NOMO-1 (cell line): ENCODE measurements at regions not wholly inside any gene's neighbourhood (a gene's known extent, or its start where the extent isn't known, plus 50 kb on each side); places are given as distances from the start of the nearest gene placed in this dataset.

Experiments used
- DNase-seq, 2 experiments: peaks; one replicate each; lab custom pipeline; 2025; ENCODE audit not compliant: unreplicated experiment in 2 of 2; lab: John Stamatoyannopoulos, UW

- no peak for DNase-seq
Measured at GRCh38 chr2:157036726-157037125, 220.8 kb upstream of the GALNT5 start.

DNA sequence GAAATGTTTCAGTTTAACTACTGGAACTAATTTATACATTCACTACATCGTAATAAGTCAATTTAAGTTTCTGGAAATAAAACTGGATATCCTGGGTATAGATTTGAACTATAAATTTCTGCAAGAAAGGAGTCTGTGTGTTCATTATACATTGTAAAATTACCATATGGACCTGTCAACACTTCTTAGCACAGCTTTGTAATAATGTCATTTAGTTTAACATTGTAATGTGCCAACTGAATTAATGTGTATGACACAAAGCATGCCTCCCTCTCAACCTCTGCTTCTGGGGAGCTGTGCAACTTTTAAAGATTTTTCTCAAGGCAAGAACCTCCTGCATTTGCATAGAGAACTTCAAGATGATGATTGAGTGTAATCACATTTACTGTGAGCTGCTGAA lies 213.7 kb upstream of the GALNT5 start:
- no peak for DNase-seq

- DNase-seq = peak; percentile 57 to 84
Measured at GRCh38 chr2:157046396-157046795, 211.1 kb upstream of the GALNT5 start.

DNA sequence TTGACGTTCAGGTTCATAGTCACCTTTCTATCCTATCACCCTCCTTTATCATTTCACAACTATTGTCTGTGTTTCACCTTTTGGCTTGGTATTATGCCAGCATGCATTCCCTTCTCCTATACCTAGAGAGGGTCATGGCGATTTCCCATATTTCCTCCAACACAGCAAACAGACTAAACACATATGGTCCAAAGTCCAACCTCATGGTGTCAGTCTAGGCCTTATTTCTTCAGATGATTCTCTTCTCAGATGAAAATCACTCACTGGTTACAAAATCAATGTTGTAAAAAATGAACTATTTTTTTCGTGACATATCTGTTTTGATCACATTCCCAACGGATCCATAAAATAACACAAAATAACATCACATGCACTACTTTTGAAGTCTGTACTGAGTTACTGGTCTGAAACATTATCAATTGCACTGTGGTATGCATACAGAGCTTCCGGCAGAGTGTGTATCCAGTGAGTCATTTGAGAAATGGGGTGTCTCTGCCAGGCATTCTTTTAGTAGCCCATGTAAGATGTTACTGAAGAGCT lies 204.8 kb upstream of the GALNT5 start:
- no peak for DNase-seq

- DNase-seq = no peak
Measured at GRCh38 chr2:157053876-157054275, 203.6 kb upstream of the GALNT5 start.

DNA sequence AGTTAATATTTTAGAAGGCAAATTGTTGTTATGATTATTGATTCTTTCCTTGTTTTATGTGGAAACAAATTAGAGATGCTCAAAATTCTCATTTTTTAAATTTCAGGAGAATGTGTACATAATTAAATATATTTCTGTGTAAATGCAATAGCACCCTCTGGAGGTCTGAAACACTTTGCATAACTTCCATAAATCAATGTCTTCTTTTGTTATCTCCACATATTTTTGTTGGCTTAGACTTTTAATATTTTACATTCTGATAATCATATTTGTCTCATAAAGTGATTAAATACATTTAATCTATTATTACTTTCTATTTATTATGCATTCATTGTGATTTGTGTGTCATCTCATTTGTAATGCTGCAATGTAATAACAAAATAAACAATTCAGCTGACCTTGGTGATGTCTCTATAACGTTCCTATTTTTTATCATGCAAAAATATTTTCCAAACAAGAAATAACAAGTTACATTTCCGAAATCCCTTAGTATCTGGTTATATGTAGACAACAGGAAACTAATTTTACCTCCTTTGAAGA lies 201.8 kb upstream of the GALNT5 start:
- DNase-seq = peak in 1 of 2 experiments; percentile 30

DNA sequence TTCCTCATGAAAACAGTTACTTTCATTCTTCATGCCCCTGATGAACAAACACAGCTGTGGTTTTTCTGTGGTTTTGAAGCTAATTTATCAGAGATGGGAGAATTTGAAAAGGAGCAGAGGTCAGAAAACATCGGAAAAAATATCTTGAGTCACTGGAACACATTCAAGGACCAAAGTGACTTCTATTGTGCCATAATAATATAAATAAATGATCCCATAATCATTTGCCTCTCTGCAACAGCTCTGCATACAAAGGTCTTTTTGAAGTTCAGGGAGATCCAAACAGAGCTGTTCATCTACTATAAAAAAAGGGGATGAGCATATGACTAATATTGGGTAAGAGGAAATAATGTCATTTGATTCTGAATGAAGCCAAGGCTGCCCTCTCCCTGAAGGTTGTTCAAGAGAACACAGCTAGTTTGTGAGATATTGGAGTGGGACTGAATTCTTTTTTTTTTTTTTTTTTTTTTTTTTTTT lies 201.3 kb upstream of the GALNT5 start:
- peak in 1 of 2 experiments; percentile 56 for DNase-seq

DNA sequence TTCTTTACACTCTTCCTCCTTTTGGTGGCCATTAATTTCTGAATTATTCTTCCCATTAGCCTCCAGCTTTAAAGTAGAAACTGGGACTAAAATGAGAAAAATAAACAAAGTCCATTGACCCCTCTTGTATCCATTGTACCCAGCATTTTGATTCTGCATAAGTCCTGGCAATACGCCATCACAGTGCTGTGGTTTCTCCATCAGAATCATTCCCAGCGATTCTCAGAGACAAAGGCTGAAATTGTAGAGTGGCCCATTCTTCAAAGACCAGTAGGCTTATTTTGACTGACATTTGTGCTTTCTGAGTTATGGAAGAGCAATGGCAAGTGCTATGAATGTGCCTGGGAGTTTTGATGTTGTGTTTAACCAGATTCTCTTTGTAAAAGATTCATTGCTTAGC lies 199.3 kb upstream of the GALNT5 start:
- no peak for DNase-seq

GRCh38 chr2:157059036-157059435 lies 198.5 kb upstream of the GALNT5 start:
- peak in 1 of 2 experiments; percentile 22 for DNase-seq

DNA sequence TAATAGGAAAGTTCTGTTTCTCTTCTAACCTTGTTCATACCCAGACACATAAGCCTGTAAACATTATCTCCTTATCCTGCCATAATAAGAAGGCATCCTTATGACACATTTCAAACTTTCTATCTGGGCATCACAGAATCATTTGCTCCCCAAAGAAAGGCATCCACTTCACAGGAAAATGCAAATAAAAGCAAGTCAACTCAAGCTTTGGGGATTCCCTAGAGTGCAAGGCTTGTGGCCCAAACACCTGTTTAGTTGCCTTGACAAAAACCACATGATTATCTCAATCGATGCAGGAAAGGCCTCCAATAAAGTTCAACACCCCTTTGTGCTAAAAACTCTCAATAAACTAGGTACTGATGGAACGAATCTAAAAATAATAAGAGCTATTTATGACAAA lies 195.7 kb upstream of the GALNT5 start:
- no peak for DNase-seq

DNA sequence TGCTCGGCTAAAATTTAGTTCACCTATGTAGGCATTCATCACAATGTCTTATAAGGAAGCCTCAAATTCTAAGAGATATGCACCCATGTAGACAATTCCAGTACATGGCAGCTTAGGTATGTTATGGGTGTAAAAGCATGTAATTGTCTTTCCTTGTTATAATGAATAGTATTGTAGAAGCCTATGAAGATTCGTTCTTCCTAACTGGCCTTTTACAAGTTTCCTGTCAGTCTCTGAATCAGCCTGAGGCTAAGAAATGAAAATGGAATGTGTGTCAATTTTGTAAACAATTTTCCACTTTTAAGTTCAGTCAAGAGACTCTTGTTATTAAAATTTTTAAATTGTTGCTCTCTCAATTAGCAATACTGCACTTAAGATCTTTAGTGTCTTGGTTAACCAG lies 189.9 kb upstream of the GALNT5 start:
- DNase-seq = no peak

DNA sequence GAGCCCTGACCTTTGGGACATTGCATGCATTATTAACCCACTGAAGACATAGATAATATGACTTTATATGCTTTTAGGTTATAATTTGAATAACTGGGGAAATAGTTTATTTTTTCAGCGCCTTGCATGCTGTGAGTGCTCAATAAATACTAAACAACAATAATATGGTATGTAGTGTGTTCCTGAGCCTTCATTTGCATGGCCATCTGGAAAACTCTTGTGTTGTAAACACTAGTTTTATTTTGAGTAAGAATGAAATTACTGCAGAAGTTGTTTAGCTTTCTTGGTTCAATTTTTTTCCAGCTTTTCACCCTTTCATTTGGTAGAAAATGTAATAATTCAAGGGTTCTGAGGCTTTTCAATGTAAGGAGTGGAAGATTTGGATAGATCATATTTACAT lies 189.3 kb upstream of the GALNT5 start:
- DNase-seq = no peak

GRCh38 chr2:157075924-157076323 lies 181.6 kb upstream of the GALNT5 start:
- no peak for DNase-seq

DNA sequence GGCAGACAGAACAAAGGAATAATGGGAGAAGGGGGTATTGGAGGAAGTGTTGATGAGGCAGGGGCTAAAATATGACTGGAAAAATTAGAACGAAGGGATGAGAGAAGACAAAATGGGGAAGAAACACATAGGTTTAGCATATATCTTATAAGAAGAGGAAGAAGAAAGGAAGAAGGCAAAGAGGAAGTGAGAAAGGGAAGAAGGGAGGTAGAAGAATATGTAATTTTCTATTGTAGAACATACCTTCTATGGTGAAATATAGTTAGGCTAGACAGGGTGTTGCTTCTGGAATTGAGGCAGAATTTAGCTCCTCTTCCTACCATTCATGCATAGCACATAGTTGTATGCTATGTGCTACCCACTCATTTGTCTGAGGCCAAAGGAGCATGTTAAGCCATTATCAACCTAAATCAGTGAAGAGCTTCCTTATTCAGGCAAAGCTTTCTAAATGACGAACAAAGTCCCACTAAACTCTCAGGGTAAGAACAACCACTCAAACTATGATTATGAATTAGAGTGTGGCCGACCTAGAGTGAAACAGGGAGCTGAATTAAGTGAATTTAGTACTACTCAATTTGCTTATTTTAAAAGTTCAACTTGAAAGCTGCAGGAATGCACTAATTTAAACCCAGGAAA lies 180.9 kb upstream of the GALNT5 start:
- DNase-seq = peak; percentile 67 to 81

- DNase-seq = no peak
Measured at GRCh38 chr2:157077753-157078350, 179.7 kb upstream of the GALNT5 start.

DNA sequence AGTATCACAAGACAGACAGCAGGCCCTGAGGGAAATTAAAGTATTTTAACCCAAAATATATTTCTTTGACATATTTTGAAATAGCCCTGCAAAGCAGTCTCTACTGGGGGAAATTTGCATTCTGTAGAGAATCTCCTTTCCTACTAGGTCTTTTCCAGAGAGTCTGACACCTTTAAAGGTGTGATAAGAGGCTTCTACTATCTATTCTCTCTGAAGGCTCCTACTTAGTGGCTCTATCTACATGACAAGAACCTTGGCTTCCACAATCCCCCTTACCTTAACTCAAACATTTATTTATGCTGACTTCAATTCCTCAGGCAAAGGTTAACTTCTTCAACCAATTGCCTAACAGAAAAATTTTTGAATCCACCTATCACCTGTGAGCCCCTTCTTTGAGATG lies 174.6 kb upstream of the GALNT5 start:
- no peak for DNase-seq

DNA sequence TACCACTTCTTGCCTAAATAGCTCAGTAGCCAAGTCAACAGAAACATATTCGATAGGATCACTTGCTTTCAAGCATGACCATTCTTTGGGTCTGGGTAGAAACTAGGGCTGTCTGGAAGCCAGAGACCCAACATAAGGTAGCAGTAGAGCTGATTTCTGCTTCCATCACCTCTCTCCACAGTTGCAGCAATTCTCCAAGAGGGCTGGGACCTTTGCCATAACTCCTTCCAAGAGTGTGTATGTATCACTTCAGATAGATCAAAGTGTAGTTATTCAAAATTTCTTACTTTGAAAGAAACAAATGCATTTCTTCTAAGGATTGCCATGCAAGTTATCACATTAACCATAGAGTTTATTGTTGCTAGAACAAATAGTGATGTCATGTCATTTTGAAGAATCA lies 172.0 kb upstream of the GALNT5 start:
- no peak for DNase-seq

DNA sequence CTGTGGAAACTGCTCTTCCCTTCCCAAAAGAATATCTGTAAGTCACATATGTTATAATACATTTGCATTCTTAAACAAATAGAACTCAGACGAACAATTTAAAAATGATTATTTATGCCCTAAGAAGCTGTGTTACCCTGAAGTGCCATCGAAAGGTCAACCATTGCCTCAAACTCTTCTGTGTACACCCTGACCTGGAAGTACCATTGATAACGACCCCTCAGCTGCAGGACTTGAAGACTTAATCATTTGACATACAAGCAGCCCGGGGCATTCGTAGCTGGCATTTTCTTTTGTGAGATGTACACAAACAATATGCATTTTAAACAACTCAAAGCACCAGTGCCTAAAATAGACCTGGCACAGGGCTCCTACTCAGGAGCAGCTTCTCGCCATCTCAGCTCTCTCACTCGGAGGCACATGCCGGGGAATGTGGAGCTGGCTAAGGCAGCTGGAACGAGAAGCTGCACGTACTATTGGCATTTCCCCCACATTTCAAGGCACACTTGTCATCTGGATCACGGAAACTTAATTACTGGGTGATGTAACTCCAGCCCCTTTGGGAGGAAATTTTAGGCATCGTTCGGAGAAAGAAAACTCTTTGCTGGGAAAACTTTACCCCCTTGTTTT lies 170.0 kb upstream of the GALNT5 start:
- no peak for DNase-seq

- DNase-seq = no peak
Measured at GRCh38 chr2:157093666-157094065, 163.8 kb upstream of the GALNT5 start.

GRCh38 chr2:157105372-157105771 lies 152.1 kb upstream of the GALNT5 start:
- DNase-seq = no peak

DNA sequence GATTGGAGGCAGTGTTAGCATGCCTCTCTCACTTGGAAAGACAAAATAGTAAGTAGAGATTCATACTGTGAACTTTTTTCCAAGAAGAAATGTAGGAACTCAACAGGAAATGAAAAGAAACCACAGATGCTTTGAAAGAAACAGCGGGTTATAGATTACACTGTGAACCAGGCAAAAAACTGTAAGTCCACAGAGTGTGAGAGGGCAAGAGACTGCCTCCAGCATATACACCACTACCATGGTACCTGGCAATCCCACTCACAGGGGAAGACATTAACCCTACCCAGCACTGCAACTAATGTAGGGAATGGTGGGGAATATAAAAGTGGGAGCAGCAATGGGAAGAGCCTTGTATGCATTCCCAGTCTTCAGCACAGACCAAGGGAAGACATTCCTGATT lies 150.6 kb upstream of the GALNT5 start:
- DNase-seq = no peak

DNA sequence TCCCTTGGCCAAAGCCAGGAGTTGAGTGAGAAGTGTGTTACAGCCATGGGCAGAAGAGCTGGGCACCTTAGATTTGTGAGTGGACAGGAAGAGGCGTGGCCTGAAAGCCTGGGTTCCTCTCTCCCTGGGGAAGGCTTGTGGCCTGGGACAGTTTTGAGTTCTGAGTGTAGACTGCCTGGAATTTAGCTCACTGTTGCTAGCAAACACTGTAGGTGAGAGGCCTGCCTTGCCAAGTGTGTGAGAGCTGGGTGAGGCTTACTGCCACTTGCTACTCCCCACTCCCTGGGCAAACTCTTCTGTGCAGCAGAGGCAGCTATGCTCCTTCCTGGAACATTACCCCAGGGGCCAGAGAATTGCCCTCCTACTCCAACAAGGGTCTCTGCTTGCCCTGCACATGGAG lies 150.0 kb upstream of the GALNT5 start:
- no peak for DNase-seq
